GM18907 (cell line): ENCODE measurements at regions not wholly inside any gene's neighbourhood (a gene's known extent, or its start where the extent isn't known, plus 50 kb on each side); places are given as distances from the start of the nearest gene placed in this dataset.

Source experiments
- ATAC-seq: cut with Tn5 transposase; IDR thresholded peaks from one replicate; pipeline ENCODE4 v1.9.1; 2021; ENCODE audit warnings: mild to moderate bottlenecking, moderate library complexity; ENCODE audit not compliant: unreplicated experiment

GRCh38 chr4:178894126-178894525 is 1451.9 kb upstream of the AGA start:
- no peak for ATAC-seq

DNA sequence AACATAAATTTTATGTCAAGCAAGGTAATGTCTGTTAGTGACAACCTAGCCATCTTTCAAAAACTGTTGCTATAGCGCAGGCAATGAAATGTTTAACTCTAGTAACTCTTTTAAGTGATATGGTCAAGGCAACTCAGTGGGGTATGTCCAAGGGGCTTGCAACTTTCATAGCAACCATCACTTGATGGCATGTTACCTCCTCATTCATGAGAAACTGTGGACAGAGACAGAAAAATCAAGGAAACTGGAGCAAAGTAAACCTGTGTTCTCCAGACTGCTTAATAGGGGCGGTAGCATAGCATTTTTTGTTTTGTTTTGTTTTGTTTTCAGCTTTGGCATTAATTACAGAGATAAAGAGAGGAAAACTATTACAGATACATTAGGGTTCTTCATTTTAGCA is 1456.8 kb upstream of the AGA start:
- no peak for ATAC-seq

GRCh38 chr4:178917756-178918155 is 1475.5 kb upstream of the AGA start:
- ATAC-seq: no peak

- no peak for ATAC-seq
Measured at GRCh38 chr4:178937130-178937529, 1494.9 kb upstream of the AGA start.

GRCh38 chr4:178941975-178942374 is 1499.7 kb upstream of the AGA start:
- no peak for ATAC-seq

- no peak for ATAC-seq
Measured at GRCh38 chr4:178953447-178954120, 1511.3 kb upstream of the AGA start.

DNA sequence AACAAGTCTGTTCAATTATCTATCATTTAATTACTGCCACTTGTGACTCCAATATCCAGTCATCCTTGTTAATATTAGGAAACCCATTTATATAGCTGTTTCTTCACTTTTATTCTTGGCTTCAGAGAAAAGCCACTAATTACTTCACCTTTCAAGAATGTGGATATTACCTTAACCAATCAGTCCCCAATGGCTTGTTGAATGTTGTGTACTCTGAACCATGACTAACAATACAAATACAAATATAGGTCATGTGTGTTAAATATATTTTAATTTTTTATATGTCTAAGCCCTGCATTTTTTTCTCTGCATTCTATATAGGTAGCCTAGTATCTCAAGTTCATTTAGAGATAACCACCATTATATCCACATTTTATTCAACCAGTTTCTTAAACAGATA is 1513.4 kb upstream of the AGA start:
- no peak for ATAC-seq

DNA sequence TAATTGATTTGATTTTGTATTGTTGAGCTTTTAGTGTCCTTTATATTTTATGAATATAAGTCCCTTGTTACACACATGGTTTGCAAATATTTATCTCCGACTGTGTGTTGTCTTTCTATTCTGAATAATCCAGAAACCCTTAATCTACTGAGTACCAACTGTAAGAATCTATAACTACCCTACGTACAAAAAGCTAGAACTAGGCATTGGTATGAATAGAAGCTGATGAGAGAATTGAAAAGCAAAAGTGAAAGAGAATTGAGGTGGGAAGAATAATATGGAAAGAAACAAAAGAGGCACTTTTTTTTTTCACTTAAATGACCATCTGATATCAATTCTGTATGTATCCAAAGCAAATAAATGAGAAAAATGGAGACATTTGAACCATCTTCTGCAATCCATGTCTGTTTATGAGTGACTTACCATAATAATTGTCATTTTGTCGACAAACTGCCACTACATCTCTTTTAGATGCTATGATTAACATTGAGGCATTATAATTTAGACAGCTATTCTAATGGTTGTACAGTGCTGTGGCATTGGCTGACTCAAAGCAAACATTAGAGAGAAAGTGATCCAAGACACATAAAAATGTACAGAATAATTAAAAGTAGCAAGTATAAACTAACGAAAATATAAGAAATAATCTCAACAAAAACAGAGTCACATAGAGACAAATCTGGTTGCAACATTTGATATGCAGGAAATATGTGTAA is 1516.6 kb upstream of the AGA start:
- ATAC-seq: no peak

GRCh38 chr4:178963446-178964045 is 1521.3 kb upstream of the AGA start:
- no peak for ATAC-seq

GRCh38 chr4:178966644-178967043 is 1524.4 kb upstream of the AGA start:
- ATAC-seq: no peak

- ATAC-seq: no peak
Measured at GRCh38 chr4:178970433-178971140, 1528.3 kb upstream of the AGA start.

DNA sequence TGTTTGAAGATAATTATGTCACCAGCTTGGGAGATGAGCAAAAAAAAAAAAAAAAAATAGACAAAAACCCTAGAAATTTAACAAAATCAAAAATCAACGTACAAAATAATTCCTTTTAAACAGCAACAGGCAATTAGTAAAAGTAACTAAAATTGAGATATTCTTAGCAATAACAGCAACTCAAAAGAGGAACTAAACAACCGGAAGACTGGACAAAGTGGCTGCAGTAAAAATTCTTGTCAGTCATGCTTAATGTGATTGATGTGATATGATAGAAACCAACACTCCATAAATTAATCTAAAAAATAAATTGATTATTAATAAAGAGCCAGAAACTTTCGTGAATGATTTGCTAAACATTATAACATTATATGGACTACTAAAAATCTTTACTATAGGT is 1534.6 kb upstream of the AGA start:
- no peak for ATAC-seq

DNA sequence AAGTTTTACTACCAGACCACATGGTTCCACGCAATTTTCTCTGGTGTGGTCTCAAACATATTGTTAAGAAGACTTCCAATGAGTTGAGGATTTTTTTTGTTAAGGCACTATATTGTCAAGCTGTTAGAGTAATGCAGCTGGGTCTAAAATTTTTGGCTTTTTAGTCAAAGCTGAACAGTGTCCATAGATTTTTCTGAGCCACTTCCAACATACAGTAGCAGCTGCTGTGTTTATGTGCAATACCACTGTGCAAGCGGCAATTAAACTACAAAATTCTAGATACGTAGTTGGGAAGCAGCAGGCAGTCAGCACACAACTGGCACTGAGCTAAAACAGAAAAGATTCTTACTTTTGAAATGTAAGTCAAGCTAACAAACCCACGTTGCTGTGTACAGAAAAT is 1551.1 kb upstream of the AGA start:
- ATAC-seq: no peak

GRCh38 chr4:179001918-179002317 is 1559.7 kb upstream of the AGA start:
- no peak for ATAC-seq

- no peak for ATAC-seq
Measured at GRCh38 chr4:179007755-179008154, 1565.5 kb upstream of the AGA start.

DNA sequence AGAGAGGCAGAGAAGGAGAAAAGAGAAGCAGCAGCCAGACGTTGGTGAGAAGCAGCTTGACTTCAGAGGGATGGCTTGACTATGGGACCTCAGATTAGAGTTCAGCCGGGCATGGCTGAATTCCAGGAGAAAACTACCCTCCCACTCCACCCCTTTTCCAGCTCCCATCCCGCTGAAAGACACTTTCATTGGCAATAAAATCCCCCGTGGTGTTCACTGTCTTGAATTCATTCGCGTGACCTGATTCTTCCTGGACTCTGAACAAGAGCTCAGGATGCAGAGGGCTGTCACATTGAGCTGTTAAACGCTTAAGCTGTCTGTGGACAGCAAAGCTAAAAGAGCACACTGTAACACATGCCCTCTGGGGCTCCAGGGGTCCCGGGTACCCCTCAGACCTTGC is 1575.3 kb upstream of the AGA start:
- ATAC-seq: no peak

DNA sequence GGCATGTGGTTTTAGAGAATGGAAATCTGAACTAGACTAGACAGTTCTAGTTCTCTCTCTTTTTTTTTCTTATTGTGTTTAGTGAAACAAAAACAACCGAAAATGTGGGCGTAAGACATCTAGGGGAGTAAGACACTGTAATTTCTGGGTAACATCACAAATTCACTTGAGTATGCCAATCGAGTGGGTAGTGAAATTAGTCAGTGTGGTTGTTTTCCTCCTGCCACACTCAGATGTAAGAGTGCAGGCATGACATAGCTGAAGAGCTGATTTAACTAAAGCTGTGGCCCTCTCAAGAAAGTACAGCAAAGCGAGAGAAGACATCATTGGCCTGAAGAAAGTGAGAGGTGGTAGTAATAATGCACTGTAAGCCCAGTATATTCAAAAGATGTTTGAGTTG is 1585.3 kb upstream of the AGA start:
- ATAC-seq: no peak

DNA sequence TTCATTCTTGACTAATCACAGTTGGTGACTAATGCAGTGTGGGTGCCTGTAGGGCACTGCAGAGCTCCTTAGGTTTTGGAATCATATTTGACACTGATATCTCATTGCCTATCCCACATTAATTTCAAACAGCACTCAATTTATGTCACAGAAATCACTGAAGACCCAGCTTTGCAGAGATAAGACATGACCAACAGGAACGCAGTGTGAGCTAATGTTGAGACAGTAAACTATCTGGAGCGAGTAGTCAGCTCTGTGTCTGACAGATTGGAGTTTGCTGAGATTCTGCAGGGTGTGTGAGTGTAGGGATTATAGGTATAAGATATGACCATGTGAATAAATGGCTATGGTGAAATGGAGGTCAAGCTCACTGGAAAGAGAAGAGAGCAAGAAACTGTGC is 1586.1 kb upstream of the AGA start:
- no peak for ATAC-seq

GRCh38 chr4:179029683-179030082 is 1587.4 kb upstream of the AGA start:
- ATAC-seq: no peak

DNA sequence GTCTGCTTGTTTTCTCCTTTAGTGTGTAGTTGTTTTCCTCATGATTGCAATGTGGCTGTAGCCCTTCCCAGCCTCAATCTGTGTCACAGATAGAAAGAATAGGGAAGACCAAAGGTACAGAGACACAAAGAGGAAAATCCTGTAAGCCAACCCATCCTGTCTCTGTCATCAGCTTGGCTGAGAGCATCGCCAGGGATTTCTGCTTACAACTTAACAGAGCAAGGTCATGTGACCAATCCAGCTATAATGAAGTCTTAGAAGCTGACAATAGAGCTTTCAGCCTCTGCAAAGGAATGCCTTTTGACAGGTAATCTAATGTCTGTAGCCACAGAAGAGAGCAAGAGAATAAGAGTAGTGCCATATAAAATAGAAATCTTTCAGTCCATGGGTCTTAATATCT is 1598.0 kb upstream of the AGA start:
- ATAC-seq: no peak

DNA sequence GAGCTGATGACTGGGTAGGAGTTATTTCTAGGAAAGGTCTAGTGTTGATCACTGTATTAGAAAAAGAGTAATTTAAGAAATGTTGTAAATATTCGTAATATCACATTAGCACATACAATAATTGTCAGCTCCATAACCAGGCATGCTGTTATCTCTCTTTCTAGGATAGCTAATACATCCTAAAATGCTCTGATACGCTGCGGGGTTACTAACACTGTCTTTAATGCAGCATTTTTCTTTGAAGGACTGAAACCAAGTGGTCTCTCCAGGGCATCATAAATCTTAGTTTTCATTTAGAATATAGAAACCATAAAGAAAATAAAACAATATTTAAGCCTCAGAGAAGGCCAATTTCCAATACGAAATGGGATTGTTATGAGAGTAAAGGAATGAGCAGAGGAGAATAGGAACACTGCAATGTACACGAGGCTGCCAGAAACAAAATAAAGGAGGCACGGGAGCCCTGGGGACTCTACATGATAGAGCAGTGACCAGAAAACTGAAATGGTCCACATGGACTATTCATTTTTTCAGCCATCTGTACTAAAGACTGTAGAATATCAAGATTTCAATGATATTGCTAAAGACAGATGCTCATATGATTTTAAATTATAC is 1606.7 kb upstream of the AGA start:
- no peak for ATAC-seq
